Nephron (organoid): ENCODE measurements at regions not wholly inside any gene's neighbourhood (a gene's known extent, or its start where the extent isn't known, plus 50 kb on each side); places are given as distances from the start of the nearest gene placed in this dataset.

Experiments used
- H3K27ac Mint-ChIP-seq, 3 experiments: 2 replicates each; pipeline ENCODE4 v1.8.0; 2020; ENCODE audit warnings: mixed read lengths in 3 of 3, mild to moderate bottlenecking in 2 of 3, moderate library complexity in 1 of 3
- H3K27me3 Mint-ChIP-seq: 2 replicates; pipeline ENCODE4 v1.8.0; 2021; ENCODE audit warnings: low read depth, mild to moderate bottlenecking, moderate library complexity, mixed read lengths
- H3K36me3 Mint-ChIP-seq: 2 replicates; pipeline ENCODE4 v1.8.0; 2020; ENCODE audit warnings: low read depth, mixed read lengths
- H3K4me1 Mint-ChIP-seq: 2 replicates; pipeline ENCODE4 v1.8.0; 2020; ENCODE audit warnings: mixed read lengths
- H3K4me3 Mint-ChIP-seq, 3 experiments: 2 replicates each; pipeline ENCODE4 v1.8.0; 2020; ENCODE audit warnings: mild to moderate bottlenecking in 3 of 3, mixed read lengths in 3 of 3, moderate library complexity in 2 of 3
- H3K9me3 Mint-ChIP-seq: 2 replicates; pipeline ENCODE4 v1.8.0; 2020; ENCODE audit warnings: mixed read lengths
- TF ChIP-seq, protein P1 (sequence below), 3 experiments: fragments of 200-600 bp; sonication (generic); IDR thresholded peaks; one replicate each; pipeline ENCODE4 v1.5.0; 2021; ENCODE audit warnings: antibody characterized with exemption in 3 of 3; ENCODE audit not compliant: unreplicated experiment in 3 of 3

- Mint-ChIP-seq H3K4me3 (no peak overlapping the region), H3K27ac (no peak overlapping the region), H3K27me3 (peaks cover 8% of the 10 kb centered on the region), H3K36me3 (no peaks in the 10 kb centered on the region), H3K9me3 (no peaks in the 10 kb centered on the region), H3K4me1 (peaks cover 18% of the 10 kb centered on the region)
- TF ChIP-seq, protein P1, sequence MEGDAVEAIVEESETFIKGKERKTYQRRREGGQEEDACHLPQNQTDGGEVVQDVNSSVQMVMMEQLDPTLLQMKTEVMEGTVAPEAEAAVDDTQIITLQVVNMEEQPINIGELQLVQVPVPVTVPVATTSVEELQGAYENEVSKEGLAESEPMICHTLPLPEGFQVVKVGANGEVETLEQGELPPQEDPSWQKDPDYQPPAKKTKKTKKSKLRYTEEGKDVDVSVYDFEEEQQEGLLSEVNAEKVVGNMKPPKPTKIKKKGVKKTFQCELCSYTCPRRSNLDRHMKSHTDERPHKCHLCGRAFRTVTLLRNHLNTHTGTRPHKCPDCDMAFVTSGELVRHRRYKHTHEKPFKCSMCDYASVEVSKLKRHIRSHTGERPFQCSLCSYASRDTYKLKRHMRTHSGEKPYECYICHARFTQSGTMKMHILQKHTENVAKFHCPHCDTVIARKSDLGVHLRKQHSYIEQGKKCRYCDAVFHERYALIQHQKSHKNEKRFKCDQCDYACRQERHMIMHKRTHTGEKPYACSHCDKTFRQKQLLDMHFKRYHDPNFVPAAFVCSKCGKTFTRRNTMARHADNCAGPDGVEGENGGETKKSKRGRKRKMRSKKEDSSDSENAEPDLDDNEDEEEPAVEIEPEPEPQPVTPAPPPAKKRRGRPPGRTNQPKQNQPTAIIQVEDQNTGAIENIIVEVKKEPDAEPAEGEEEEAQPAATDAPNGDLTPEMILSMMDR (IDR thresholded peaks at IDR 0.05; ENCODE audit: unreplicated experiment in 3 of 3) = no peak
Measured at GRCh38 chr6:98041921-98042320, 758.9 kb upstream of the MMS22L start.

GRCh38 chr6:98044151-98044561 is 761.1 kb upstream of the MMS22L start:
- H3K9me3 Mint-ChIP-seq = no peaks in the 10 kb centered on the region
- H3K4me1 Mint-ChIP-seq = peaks cover 18% of the 10 kb centered on the region
- no peaks in the 10 kb centered on the region for H3K36me3 Mint-ChIP-seq
- H3K27ac Mint-ChIP-seq = no peak overlapping the region
- TF ChIP-seq, protein P1 (IDR thresholded peaks at IDR 0.05; ENCODE audit: unreplicated experiment in 3 of 3) = no peak
- H3K27me3 Mint-ChIP-seq = peaks cover 8% of the 10 kb centered on the region
- no peak overlapping the region for H3K4me3 Mint-ChIP-seq

- no peak overlapping the region for H3K27ac Mint-ChIP-seq
- TF ChIP-seq, protein P1 (IDR thresholded peaks at IDR 0.05; ENCODE audit: unreplicated experiment in 3 of 3) = no peak
- peaks cover 8% of the 10 kb centered on the region for H3K27me3 Mint-ChIP-seq
- no peak overlapping the region for H3K4me3 Mint-ChIP-seq
- no peaks in the 10 kb centered on the region for H3K9me3 Mint-ChIP-seq
- H3K4me1 Mint-ChIP-seq = peaks cover 18% of the 10 kb centered on the region
- H3K36me3 Mint-ChIP-seq = no peaks in the 10 kb centered on the region
Measured at GRCh38 chr6:98044791-98045470, 761.9 kb upstream of the MMS22L start.

GRCh38 chr6:98047164-98047563 is 764.1 kb upstream of the MMS22L start:
- Mint-ChIP-seq H3K4me1 (peaks cover 5% of the 10 kb centered on the region), H3K27ac (no peak overlapping the region), H3K27me3 (peaks cover 4% of the 10 kb centered on the region), H3K36me3 (no peaks in the 10 kb centered on the region), H3K4me3 (no peak overlapping the region), H3K9me3 (no peaks in the 10 kb centered on the region)
- TF ChIP-seq, protein P1 (IDR thresholded peaks at IDR 0.05; ENCODE audit: unreplicated experiment in 3 of 3) = no peak

- Mint-ChIP-seq H3K9me3 (no peaks in the 10 kb centered on the region), H3K27me3 (peaks cover 4% of the 10 kb centered on the region), H3K4me1 (peaks cover 5% of the 10 kb centered on the region), H3K27ac (no peak overlapping the region), H3K4me3 (no peak overlapping the region), H3K36me3 (no peaks in the 10 kb centered on the region)
- TF ChIP-seq, protein P1 (IDR thresholded peaks at IDR 0.05; ENCODE audit: unreplicated experiment in 3 of 3) = no peak
Measured at GRCh38 chr6:98047871-98048270, 764.9 kb upstream of the MMS22L start.

GRCh38 chr6:98054453-98054852 is 771.4 kb upstream of the MMS22L start:
- no peak overlapping the region for H3K27ac Mint-ChIP-seq

More at GRCh38 chr6:98054453-98054852, 771.4 kb upstream of the MMS22L start:
- peaks cover 10% of the 10 kb centered on the region for H3K27me3 Mint-ChIP-seq
- H3K4me3 Mint-ChIP-seq = no peak overlapping the region
- peaks cover 12% of the 10 kb centered on the region for H3K4me1 Mint-ChIP-seq
- H3K9me3 Mint-ChIP-seq = no peaks in the 10 kb centered on the region
- TF ChIP-seq, protein P1 (IDR thresholded peaks at IDR 0.05; ENCODE audit: unreplicated experiment in 3 of 3) = peak; percentile 24 to 55 (median 44)
- no peaks in the 10 kb centered on the region for H3K36me3 Mint-ChIP-seq
